Glutamatergic neuron (in vitro differentiated cells): ENCODE measurements at regions not wholly inside any gene's neighbourhood (a gene's known extent, or its start where the extent isn't known, plus 50 kb on each side); places are given as distances from the start of the nearest gene placed in this dataset.

Experiments
- DNase-seq: peaks from one replicate; pipeline ENCODE4 v3.0.0; 2022
- H3K27ac Mint-ChIP-seq: one replicate; pipeline ENCODE4 v1.8.0; 2020; ENCODE audit warnings: mild to moderate bottlenecking, mixed read lengths, inconsistent platforms; ENCODE audit not compliant: unreplicated experiment
- H3K27me3 Mint-ChIP-seq: one replicate; pipeline ENCODE4 v1.8.0; 2020; ENCODE audit warnings: mild to moderate bottlenecking, moderate library complexity, mixed read lengths, inconsistent platforms; ENCODE audit not compliant: unreplicated experiment
- H3K36me3 Mint-ChIP-seq: one replicate; pipeline ENCODE4 v1.8.0; 2020; ENCODE audit warnings: mild to moderate bottlenecking, mixed read lengths, inconsistent platforms; ENCODE audit not compliant: unreplicated experiment
- H3K4me1 Mint-ChIP-seq: one replicate; pipeline ENCODE4 v1.8.0; 2020; ENCODE audit warnings: mild to moderate bottlenecking, low read depth, mixed read lengths, inconsistent platforms; ENCODE audit not compliant: unreplicated experiment
- H3K4me3 Mint-ChIP-seq: one replicate; pipeline ENCODE4 v1.8.0; 2020; ENCODE audit warnings: mild to moderate bottlenecking, mixed read lengths, inconsistent platforms; ENCODE audit not compliant: unreplicated experiment
- H3K9me3 Mint-ChIP-seq: one replicate; pipeline ENCODE4 v1.8.0; 2020; ENCODE audit warnings: mild to moderate bottlenecking, moderate library complexity, mixed read lengths, inconsistent platforms; ENCODE audit not compliant: unreplicated experiment
- CTCF ChIP-seq: fragments of 200-600 bp; sonication (generic); IDR thresholded peaks from one replicate; pipeline ENCODE4 v1.5.0; 2021; ENCODE audit not compliant: partially characterized antibody, unreplicated experiment

GRCh38 chr4:38205261-38205660 is 245.1 kb downstream of the PTTG2 start:
- DNase-seq: no peak
- Mint-ChIP-seq H3K27me3 (no peaks in the 10 kb centered on the region), H3K9me3 (peaks cover 2% of the 10 kb centered on the region), H3K36me3 (no peaks in the 10 kb centered on the region), H3K4me3 (no peak overlapping the region), H3K27ac (no peak overlapping the region), H3K4me1 (no peaks in the 10 kb centered on the region)
- TF ChIP-seq CTCF: no peak

GRCh38 chr4:38207110-38207457 is 246.9 kb downstream of the PTTG2 start:
- Mint-ChIP-seq H3K9me3 (peaks cover 2% of the 10 kb centered on the region), H3K36me3 (no peaks in the 10 kb centered on the region), H3K27me3 (no peaks in the 10 kb centered on the region), H3K4me1 (no peaks in the 10 kb centered on the region), H3K27ac (no peak overlapping the region), H3K4me3 (no peak overlapping the region)
- no peak for DNase-seq
- TF ChIP-seq CTCF: no peak

- no peak for TF ChIP-seq CTCF
- H3K36me3 Mint-ChIP-seq: no peaks in the 10 kb centered on the region
- DNase-seq: no peak
- no peak overlapping the region for H3K27ac Mint-ChIP-seq
- H3K27me3 Mint-ChIP-seq: no peaks in the 10 kb centered on the region
- peaks cover 2% of the 10 kb centered on the region for H3K9me3 Mint-ChIP-seq
- H3K4me1 Mint-ChIP-seq: no peaks in the 10 kb centered on the region
- H3K4me3 Mint-ChIP-seq: no peak overlapping the region
These were observed 249.5 kb downstream of the PTTG2 start for GRCh38 chr4:38209654-38210053.

GRCh38 chr4:38210396-38211114 is 250.4 kb downstream of the PTTG2 start:
- Mint-ChIP-seq H3K36me3 (no peaks in the 10 kb centered on the region), H3K4me3 (no peak overlapping the region), H3K27ac (no peak overlapping the region), H3K9me3 (peaks cover 2% of the 10 kb centered on the region), H3K4me1 (no peaks in the 10 kb centered on the region), H3K27me3 (no peaks in the 10 kb centered on the region)
- no peak for DNase-seq
- TF ChIP-seq CTCF: no peak

GRCh38 chr4:38211885-38212284 is 251.7 kb downstream of the PTTG2 start:
- H3K27me3 Mint-ChIP-seq: no peaks in the 10 kb centered on the region
- DNase-seq: no peak
- no peak overlapping the region for H3K4me3 Mint-ChIP-seq
- no peak for TF ChIP-seq CTCF
- H3K36me3 Mint-ChIP-seq: no peaks in the 10 kb centered on the region
- no peak overlapping the region for H3K27ac Mint-ChIP-seq
- no peaks in the 10 kb centered on the region for H3K4me1 Mint-ChIP-seq
- peaks cover 2% of the 10 kb centered on the region for H3K9me3 Mint-ChIP-seq
